SK-N-SH (cell line): ENCODE measurements at regions not wholly inside any gene's neighbourhood (a gene's known extent, or its start where the extent isn't known, plus 50 kb on each side); places are given as distances from the start of the nearest gene placed in this dataset.

Experiments used
- CTCF ChIA-PET: fragments of 300-600, 350-600 bp; formaldehyde crosslinking; extraction: SDS; loops from one replicate; lab custom pipeline; 2021; lab: Yijun Ruan, JAX
- POLR2A ChIA-PET: fragments of 350-600 bp; sonication (Branson Sonifier 250); formaldehyde crosslinking; extraction: SDS; loops from one replicate; lab custom pipeline; 2020; ENCODE audit warnings: antibody characterized with exemption, inconsistent platforms; lab: Yijun Ruan, JAX
- DNase-seq: peaks from one replicate; pipeline ENCODE4 v3.0.0; 2012
- H2AFZ ChIP-seq: fragments of 200-600 bp; sonication (generic); 2 replicates; pipeline ENCODE4 v1.8.1; 2016; ENCODE audit warnings: antibody characterized with exemption, mild to moderate bottlenecking, low read depth
- H3F3A ChIP-seq: fragments of 200-600 bp; sonication (generic); replicated peaks from 2 replicates; pipeline ENCODE3; 2016; ENCODE audit warnings: antibody characterized with exemption, mild to moderate bottlenecking; ENCODE audit not compliant: insufficient read depth
- H3K27ac ChIP-seq, 2 experiments: fragments of 200-500 bp in 1 of 2; fragments of 200-600 bp in 1 of 2; sonication (Bioruptor generic) in 1 of 2; sonication (generic), shearing (Covaris generic) in 1 of 2; 2 replicates each; pipeline versions ENCODE4 v1.5.1 to v1.6.1; 2014 to 2016; ENCODE audit warnings: low read depth in 2 of 2, inconsistent platforms in 1 of 2, low read length in 1 of 2, mild to moderate bottlenecking in 1 of 2, mixed read lengths in 1 of 2
- H3K27me3 ChIP-seq: fragments of 200-600 bp; sonication (generic), shearing (Covaris generic); 2 replicates; pipeline ENCODE4 v1.6.1; 2016; ENCODE audit warnings: mixed run types; ENCODE audit not compliant: insufficient read depth
- H3K36me3 ChIP-seq, 2 experiments: fragments of 200-500 bp in 1 of 2; fragments of 200-600 bp in 1 of 2; sonication (Bioruptor generic) in 1 of 2; sonication (generic) in 1 of 2; replicated peaks in 1 of 2; 2 replicates each; pipeline versions ENCODE3 to v1.5.1; 2014 to 2016; ENCODE audit warnings: low read length in 1 of 2, mild to moderate bottlenecking in 1 of 2; ENCODE audit not compliant: insufficient read depth in 2 of 2, control insufficient read depth in 1 of 2
- H3K4me1 ChIP-seq, 2 experiments: fragments of 200-500 bp in 1 of 2; fragments of 200-600 bp in 1 of 2; sonication (Bioruptor generic) in 1 of 2; sonication (generic), shearing (Covaris generic) in 1 of 2; 2 replicates each; pipeline versions ENCODE4 v1.5.1 to v1.6.1; 2014 to 2016; ENCODE audit warnings: low read depth in 1 of 2, low read length in 1 of 2, mixed run types in 1 of 2; ENCODE audit not compliant: insufficient read depth in 2 of 2, control insufficient read depth in 1 of 2
- H3K4me2 ChIP-seq: fragments of 200-600 bp; sonication (generic), shearing (Covaris generic); 2 replicates; pipeline ENCODE4 v1.6.1; 2017; ENCODE audit warnings: mixed run types
- H3K4me3 ChIP-seq, 2 experiments: fragments of 200-500 bp in 1 of 2; fragments of 200-600 bp in 1 of 2; sonication (Bioruptor generic) in 1 of 2; sonication (generic), shearing (Covaris generic) in 1 of 2; 2 replicates each; pipeline versions ENCODE4 v1.5.1 to v1.8.1; 2014 to 2016; ENCODE audit warnings: low read depth in 2 of 2, inconsistent platforms in 1 of 2, low read length in 1 of 2, mild to moderate bottlenecking in 1 of 2, mixed read lengths in 1 of 2, moderate library complexity in 1 of 2
- H3K79me2 ChIP-seq: fragments of 200-600 bp; sonication (generic); 2 replicates; pipeline ENCODE4 v1.8.1; 2017; ENCODE audit warnings: mild to moderate bottlenecking; ENCODE audit not compliant: insufficient read depth
- H3K9ac ChIP-seq: fragments of 200-600 bp; sonication (generic); 2 replicates; pipeline ENCODE4 v1.6.1; 2017; ENCODE audit warnings: mixed run types
- H3K9me2 ChIP-seq: fragments of 200-600 bp; sonication (generic); 2 replicates; pipeline ENCODE4 v1.6.1; 2017; ENCODE audit warnings: mixed run types
- H3K9me3 ChIP-seq: fragments of 200-600 bp; sonication (generic); 2 replicates; pipeline ENCODE4 v1.6.1; 2017; ENCODE audit warnings: mixed run types, mild to moderate bottlenecking, moderate library complexity
- H4K20me1 ChIP-seq: fragments of 200-600 bp; sonication (generic); 2 replicates; pipeline ENCODE4 v1.6.1; 2017; ENCODE audit warnings: mild to moderate bottlenecking, mixed run types; ENCODE audit not compliant: insufficient read depth
- CHD2 ChIP-seq: fragments of 150-350 bp; IDR thresholded peaks from 2 replicates; pipeline ENCODE4 v1.6.1; 2018; ENCODE audit warnings: low read length; ENCODE audit not compliant: partially characterized antibody
- GABPA ChIP-seq: IDR thresholded peaks from 2 replicates; pipeline ENCODE4 v1.4.0; 2012; ENCODE audit warnings: low read depth, mild to moderate bottlenecking
- JUND ChIP-seq: IDR thresholded peaks from 2 replicates; pipeline ENCODE4 v1.4.0; 2012
- MXI1 ChIP-seq: IDR thresholded peaks from 2 replicates; pipeline ENCODE4 v1.6.1; 2012; ENCODE audit warnings: mild to moderate bottlenecking, low read depth, low read length, improper control_type of control experiment
- POLR2AphosphoS5 ChIP-seq: IDR thresholded peaks from 2 replicates; pipeline ENCODE4 v1.6.1; 2012; ENCODE audit warnings: low read depth, low read length
- REST ChIP-seq: IDR thresholded peaks from 2 replicates; pipeline ENCODE4 v1.6.1; 2012; ENCODE audit warnings: mild to moderate bottlenecking, low read depth, low read length, moderate library complexity
- SIN3A ChIP-seq: IDR thresholded peaks from 2 replicates; pipeline ENCODE4 v1.6.1; 2012; ENCODE audit warnings: low read depth, mild to moderate bottlenecking, low read length, moderate library complexity, borderline replicate concordance
- SMC3 ChIP-seq: IDR thresholded peaks from 2 replicates; pipeline ENCODE4 v1.6.1; 2012; ENCODE audit warnings: low read depth, low read length, improper control_type of control experiment
- TAF1 ChIP-seq: IDR thresholded peaks from 2 replicates; pipeline ENCODE4 v1.6.1; 2012; ENCODE audit warnings: low read depth, mild to moderate bottlenecking, low read length, moderate library complexity, borderline replicate concordance
- WGBS: methylation state at CpG from one replicate; pipeline ENCODE4 v1.1.6; 2017; ENCODE audit warnings: low lambda C conversion rate; 5-methylcytosine and 5-hydroxymethylcytosine counted together
- TF ChIP-seq, protein P1 (sequence below): fragments of 200-600 bp; sonication (generic); IDR thresholded peaks from 2 replicates; pipeline ENCODE4 v1.6.1; 2017; ENCODE audit warnings: antibody characterized with exemption, mild to moderate bottlenecking, moderate library complexity
- TF ChIP-seq, protein P2 (sequence below): fragments of 150-350 bp; IDR thresholded peaks from 2 replicates; pipeline ENCODE4 v1.6.1; 2016; ENCODE audit warnings: mild to moderate bottlenecking, low read depth, low read length
- TF ChIP-seq, protein P3 (sequence below): fragments of 150-350 bp; IDR thresholded peaks from 2 replicates; pipeline ENCODE4 v1.6.1; 2017; ENCODE audit warnings: antibody characterized with exemption, low read length, low read depth, borderline replicate concordance
- TF ChIP-seq, protein P4 (sequence below): IDR thresholded peaks from 2 replicates; pipeline ENCODE4 v1.4.0; 2012; ENCODE audit warnings: low read depth, borderline replicate concordance
- TF ChIP-seq, protein P5 (sequence below): IDR thresholded peaks from 2 replicates; pipeline ENCODE4 v1.4.0; 2012; ENCODE audit warnings: low read depth, borderline replicate concordance

GRCh38 chr7:106460792-106461254 lies 176.0 kb upstream of the NAMPT start:
- Histone ChIP-seq H2AFZ (no peak overlapping the region), H3K9ac (no peak overlapping the region), H3K4me3 (no peak overlapping the region), H3F3A (peaks cover 4% of the 10 kb centered on the region), H3K4me1 (peaks cover 0 to 4% of the 10 kb centered on the region in 2 experiments; a peak in 1 of 4 replicates), H4K20me1 (no peaks in the 10 kb centered on the region), H3K27me3 (no peaks in the 10 kb centered on the region), H3K4me2 (no peak overlapping the region), H3K27ac (no peak overlapping the region), H3K9me2 (no peaks in the 10 kb centered on the region), H3K36me3 (no peaks in the 10 kb centered on the region), H3K9me3 (no peaks in the 10 kb centered on the region), H3K79me2 (no peaks in the 10 kb centered on the region)
- DNase-seq: no peak
- 81% methylated on average over 6 of the region's 6 CpGs for WGBS
- TF ChIP-seq SIN3A (no peak), REST (no peak), SMC3 (no peak), MXI1 (no peak), POLR2AphosphoS5 (no peak)
- TF ChIP-seq, protein P1, sequence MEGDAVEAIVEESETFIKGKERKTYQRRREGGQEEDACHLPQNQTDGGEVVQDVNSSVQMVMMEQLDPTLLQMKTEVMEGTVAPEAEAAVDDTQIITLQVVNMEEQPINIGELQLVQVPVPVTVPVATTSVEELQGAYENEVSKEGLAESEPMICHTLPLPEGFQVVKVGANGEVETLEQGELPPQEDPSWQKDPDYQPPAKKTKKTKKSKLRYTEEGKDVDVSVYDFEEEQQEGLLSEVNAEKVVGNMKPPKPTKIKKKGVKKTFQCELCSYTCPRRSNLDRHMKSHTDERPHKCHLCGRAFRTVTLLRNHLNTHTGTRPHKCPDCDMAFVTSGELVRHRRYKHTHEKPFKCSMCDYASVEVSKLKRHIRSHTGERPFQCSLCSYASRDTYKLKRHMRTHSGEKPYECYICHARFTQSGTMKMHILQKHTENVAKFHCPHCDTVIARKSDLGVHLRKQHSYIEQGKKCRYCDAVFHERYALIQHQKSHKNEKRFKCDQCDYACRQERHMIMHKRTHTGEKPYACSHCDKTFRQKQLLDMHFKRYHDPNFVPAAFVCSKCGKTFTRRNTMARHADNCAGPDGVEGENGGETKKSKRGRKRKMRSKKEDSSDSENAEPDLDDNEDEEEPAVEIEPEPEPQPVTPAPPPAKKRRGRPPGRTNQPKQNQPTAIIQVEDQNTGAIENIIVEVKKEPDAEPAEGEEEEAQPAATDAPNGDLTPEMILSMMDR: no peak
- ChIA-PET CTCF (interaction anchor here (1.9 to 10.7 kb wide), 4 partner anchors 13 to 288 kb away, joined by 8 to 395 read pairs (median 20); no protein-coding TSS in a partner anchor), POLR2A (no interaction called here)

DNA sequence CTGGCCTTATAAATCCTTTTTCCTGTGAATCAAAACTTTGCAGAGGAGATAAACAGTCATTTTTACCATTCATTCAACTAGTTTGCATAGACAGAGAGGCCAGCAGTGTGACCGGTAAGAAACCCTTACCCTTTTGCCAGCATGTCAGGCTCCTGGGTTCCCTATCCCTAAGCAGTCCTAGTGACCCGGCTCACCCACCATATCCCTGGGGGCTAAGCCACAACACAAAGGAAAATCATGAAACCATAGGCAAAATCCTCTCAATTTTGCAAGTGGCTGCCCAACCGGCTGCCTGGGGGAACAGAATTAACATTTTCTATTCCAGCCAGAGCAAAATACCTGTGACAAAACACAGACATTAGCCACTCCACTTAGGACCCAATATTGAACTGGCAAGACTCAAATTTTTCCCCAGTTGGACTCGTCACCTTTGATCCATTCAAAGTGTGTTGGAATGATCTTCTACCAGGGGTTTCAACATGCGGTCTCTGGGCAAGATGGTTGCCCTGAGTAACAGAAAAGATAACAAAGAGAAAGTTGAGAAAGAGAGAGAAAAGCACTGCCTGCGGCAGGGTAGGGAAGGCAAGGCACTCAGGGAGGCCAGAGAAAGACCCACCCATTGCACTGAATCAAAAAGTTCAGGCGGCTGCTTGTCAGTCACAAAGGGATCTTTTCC lies 174.8 kb upstream of the NAMPT start:
- Histone ChIP-seq H3K4me3 (no peak overlapping the region), H3K4me2 (no peak overlapping the region), H3K9ac (no peak overlapping the region), H3K27me3 (no peaks in the 10 kb centered on the region), H3K4me1 (peaks cover 0 to 4% of the 10 kb centered on the region in 2 experiments; a peak in 1 of 4 replicates), H3K27ac (no peak overlapping the region), H2AFZ (no peak overlapping the region), H3F3A (peaks cover 4% of the 10 kb centered on the region), H4K20me1 (no peaks in the 10 kb centered on the region), H3K79me2 (no peaks in the 10 kb centered on the region), H3K9me2 (no peaks in the 10 kb centered on the region), H3K36me3 (no peaks in the 10 kb centered on the region), H3K9me3 (0 out of 2 replicates have a peak, but pooled peaks cover 8% of the 10 kb centered on the region)
- 90% methylated on average over 7 of the region's 7 CpGs for WGBS
- ChIA-PET POLR2A (no interaction called here), CTCF (interaction anchor here (2.7 kb wide), 1 partner anchor 283 kb away, joined by 28 read pairs; no protein-coding TSS in a partner anchor)
- no peak for DNase-seq
- TF ChIP-seq JUND (no peak), GABPA (no peak), TAF1 (no peak), CHD2 (no peak), SIN3A (no peak)
- TF ChIP-seq, protein P2, sequence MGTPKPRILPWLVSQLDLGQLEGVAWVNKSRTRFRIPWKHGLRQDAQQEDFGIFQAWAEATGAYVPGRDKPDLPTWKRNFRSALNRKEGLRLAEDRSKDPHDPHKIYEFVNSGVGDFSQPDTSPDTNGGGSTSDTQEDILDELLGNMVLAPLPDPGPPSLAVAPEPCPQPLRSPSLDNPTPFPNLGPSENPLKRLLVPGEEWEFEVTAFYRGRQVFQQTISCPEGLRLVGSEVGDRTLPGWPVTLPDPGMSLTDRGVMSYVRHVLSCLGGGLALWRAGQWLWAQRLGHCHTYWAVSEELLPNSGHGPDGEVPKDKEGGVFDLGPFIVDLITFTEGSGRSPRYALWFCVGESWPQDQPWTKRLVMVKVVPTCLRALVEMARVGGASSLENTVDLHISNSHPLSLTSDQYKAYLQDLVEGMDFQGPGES: no peak
- TF ChIP-seq, protein P3, sequence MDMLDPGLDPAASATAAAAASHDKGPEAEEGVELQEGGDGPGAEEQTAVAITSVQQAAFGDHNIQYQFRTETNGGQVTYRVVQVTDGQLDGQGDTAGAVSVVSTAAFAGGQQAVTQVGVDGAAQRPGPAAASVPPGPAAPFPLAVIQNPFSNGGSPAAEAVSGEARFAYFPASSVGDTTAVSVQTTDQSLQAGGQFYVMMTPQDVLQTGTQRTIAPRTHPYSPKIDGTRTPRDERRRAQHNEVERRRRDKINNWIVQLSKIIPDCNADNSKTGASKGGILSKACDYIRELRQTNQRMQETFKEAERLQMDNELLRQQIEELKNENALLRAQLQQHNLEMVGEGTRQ: no peak
- TF ChIP-seq, protein P4, sequence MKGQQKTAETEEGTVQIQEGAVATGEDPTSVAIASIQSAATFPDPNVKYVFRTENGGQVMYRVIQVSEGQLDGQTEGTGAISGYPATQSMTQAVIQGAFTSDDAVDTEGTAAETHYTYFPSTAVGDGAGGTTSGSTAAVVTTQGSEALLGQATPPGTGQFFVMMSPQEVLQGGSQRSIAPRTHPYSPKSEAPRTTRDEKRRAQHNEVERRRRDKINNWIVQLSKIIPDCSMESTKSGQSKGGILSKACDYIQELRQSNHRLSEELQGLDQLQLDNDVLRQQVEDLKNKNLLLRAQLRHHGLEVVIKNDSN: no peak
- TF ChIP-seq, protein P5, sequence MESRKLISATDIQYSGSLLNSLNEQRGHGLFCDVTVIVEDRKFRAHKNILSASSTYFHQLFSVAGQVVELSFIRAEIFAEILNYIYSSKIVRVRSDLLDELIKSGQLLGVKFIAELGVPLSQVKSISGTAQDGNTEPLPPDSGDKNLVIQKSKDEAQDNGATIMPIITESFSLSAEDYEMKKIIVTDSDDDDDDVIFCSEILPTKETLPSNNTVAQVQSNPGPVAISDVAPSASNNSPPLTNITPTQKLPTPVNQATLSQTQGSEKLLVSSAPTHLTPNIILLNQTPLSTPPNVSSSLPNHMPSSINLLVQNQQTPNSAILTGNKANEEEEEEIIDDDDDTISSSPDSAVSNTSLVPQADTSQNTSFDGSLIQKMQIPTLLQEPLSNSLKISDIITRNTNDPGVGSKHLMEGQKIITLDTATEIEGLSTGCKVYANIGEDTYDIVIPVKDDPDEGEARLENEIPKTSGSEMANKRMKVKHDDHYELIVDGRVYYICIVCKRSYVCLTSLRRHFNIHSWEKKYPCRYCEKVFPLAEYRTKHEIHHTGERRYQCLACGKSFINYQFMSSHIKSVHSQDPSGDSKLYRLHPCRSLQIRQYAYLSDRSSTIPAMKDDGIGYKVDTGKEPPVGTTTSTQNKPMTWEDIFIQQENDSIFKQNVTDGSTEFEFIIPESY: no peak
